HG02623 (cell line): ENCODE measurements at regions not wholly inside any gene's neighbourhood (a gene's known extent, or its start where the extent isn't known, plus 50 kb on each side); places are given as distances from the start of the nearest gene placed in this dataset.

Source experiments
- ATAC-seq: cut with Tn5 transposase; IDR thresholded peaks from one replicate; pipeline ENCODE4 v1.9.1; 2021; ENCODE audit warnings: moderate library complexity; ENCODE audit not compliant: unreplicated experiment

GRCh38 chr2:129740504-129740903 lies 239.0 kb upstream of the RAB6C start:
- no peak for ATAC-seq

- ATAC-seq, result no peak
These were observed 238.3 kb upstream of the RAB6C start for GRCh38 chr2:129741165-129741564.

- no peak for ATAC-seq
These were observed 237.8 kb upstream of the RAB6C start for GRCh38 chr2:129741623-129742022.

GRCh38 chr2:129742415-129743180 lies 236.9 kb upstream of the RAB6C start:
- ATAC-seq, result no peak

- ATAC-seq, result no peak
These were observed 235.3 kb upstream of the RAB6C start for GRCh38 chr2:129744141-129744540.

- no peak for ATAC-seq
These were observed 234.8 kb upstream of the RAB6C start for GRCh38 chr2:129744649-129745048.

- ATAC-seq, result no peak
These were observed 231.9 kb upstream of the RAB6C start for GRCh38 chr2:129747500-129748125.

- ATAC-seq, result no peak
These were observed 231.2 kb upstream of the RAB6C start for GRCh38 chr2:129748250-129748649.

- ATAC-seq, result no peak
These were observed 230.8 kb upstream of the RAB6C start for GRCh38 chr2:129748653-129749052.

GRCh38 chr2:129751409-129751808 lies 228.1 kb upstream of the RAB6C start:
- no peak for ATAC-seq

GRCh38 chr2:129752176-129752575 lies 227.3 kb upstream of the RAB6C start:
- no peak for ATAC-seq

- ATAC-seq, result no peak
These were observed 226.8 kb upstream of the RAB6C start for GRCh38 chr2:129752686-129753085.

GRCh38 chr2:129753261-129753660 lies 226.2 kb upstream of the RAB6C start:
- no peak for ATAC-seq

GRCh38 chr2:129754421-129754820 lies 225.0 kb upstream of the RAB6C start:
- no peak for ATAC-seq

- no peak for ATAC-seq
These were observed 224.6 kb upstream of the RAB6C start for GRCh38 chr2:129754831-129755230.

GRCh38 chr2:129755786-129756185 lies 223.7 kb upstream of the RAB6C start:
- ATAC-seq, result no peak

- no peak for ATAC-seq
These were observed 223.2 kb upstream of the RAB6C start for GRCh38 chr2:129756276-129756675.

- ATAC-seq, result no peak
These were observed 222.0 kb upstream of the RAB6C start for GRCh38 chr2:129757366-129757914.

- no peak for ATAC-seq
These were observed 221.3 kb upstream of the RAB6C start for GRCh38 chr2:129757915-129758783.

GRCh38 chr2:129758784-129759471 lies 220.5 kb upstream of the RAB6C start:
- ATAC-seq, result no peak
